ENCODE measurements at regions not wholly inside any gene's neighbourhood (a gene's known extent, or its start where the extent isn't known, plus 50 kb on each side); places are given as distances from the start of the nearest gene placed in this dataset.

DNA sequence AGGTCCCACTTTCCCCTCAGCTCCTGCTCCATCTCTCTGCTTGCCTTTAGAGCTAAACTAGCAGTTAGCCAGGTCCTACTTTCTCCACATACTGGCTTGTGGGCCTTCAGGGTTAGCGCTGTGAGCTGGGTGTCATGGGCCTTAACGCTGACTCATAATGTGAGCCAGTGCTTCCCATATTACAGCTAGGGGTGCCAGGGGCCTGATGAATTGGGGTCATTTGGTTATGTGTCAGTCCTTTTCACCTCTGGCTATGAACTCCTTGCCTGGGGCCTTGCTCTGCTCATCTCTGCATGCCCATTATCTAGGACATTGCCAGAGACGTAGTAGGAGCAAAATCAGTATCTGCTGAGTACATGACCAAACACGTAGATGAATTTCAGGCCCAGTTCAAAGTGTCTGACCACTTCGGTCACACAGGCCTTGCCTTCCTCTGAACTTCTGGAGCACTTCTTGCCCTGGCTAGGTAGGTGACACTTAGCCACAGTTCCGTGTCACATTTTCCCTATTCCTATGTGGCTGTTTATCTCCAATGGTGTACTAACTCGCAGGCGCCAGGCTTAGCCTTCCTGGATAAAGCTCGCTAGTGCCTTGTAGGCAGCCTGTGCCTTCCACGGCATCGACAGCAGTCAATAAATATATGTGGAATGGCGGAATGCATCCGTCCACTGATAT is 103.2 kb upstream of the SIX3 start:
- Mint-ChIP-seq H3K9me3 (peaks cover 0 to 6% (median 0%) of the 10 kb centered on the region in 11 donors), H3K36me3 (peaks cover 0 to 5% (median 0%) of the 10 kb centered on the region in 5 donors)
- intact Hi-C loops (cut with micrococcal nuclease), result no loop called here

DNA sequence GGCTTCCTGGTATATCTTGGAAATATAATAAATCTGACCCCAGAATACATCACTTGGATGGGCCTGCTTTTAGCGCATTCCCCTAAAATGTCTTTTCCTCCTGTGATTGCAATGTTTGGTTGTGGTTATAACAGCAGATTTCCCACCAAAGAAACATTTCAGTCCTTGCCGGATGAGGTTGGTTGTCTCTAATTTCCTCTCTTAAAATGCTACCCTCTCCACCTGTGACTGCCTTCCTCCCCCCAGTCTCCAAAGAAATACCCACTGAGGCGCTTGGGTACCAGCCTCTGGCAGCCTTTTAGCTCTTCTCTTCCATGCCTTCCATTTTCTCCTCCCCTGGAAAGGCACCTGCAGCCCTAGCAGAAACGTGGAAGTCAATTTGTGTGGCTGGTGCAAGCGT is 102.1 kb upstream of the SIX3 start:
- Mint-ChIP-seq H3K4me3 (no peak overlapping the region), H3K36me3 (peaks cover 0 to 2% (median 0%) of the 10 kb centered on the region in 5 donors), H3K9me3 (peaks cover 0 to 5% (median 0%) of the 10 kb centered on the region in 11 donors), H3K27me3 (peaks cover 0 to 11% (median 0%) of the 10 kb centered on the region in 5 donors), H3K4me1 (peaks cover 0 to 6% (median 0%) of the 10 kb centered on the region in 7 donors), H3K27ac (no peak overlapping the region)
- POLR2A ChIA-PET, result no interaction called here
- Histone ChIP-seq H3K27me3 (ENCODE audit: control insufficient read depth in 2 of 2, insufficient read depth in 2 of 2, low read length in 2 of 2) (no peaks in the 10 kb centered on the region), H3K4me3 (ENCODE audit: low read length) (no peak overlapping the region), H3K9me3 (ENCODE audit: control insufficient read depth in 2 of 3, low read length in 3 of 3) (no peaks in the 10 kb centered on the region), H3K36me3 (ENCODE audit: control insufficient read depth in 2 of 3, insufficient read depth in 3 of 3, low read length in 3 of 3) (no peaks in the 10 kb centered on the region), H3K4me1 (ENCODE audit: control insufficient read depth in 2 of 2, insufficient read depth in 2 of 2, low read length in 2 of 2) (no peaks in the 10 kb centered on the region), H3K27ac (ENCODE audit: low read depth, low read length) (no peak overlapping the region)
- CTCF ChIA-PET, result no interaction called here
- DNase-seq (no peak), ATAC-seq (no peak)
- intact Hi-C loops (cut with micrococcal nuclease), result no loop called here

More for the DNA sequence above, 103.2 kb upstream of the SIX3 start:
- DNase-seq (no peak), ATAC-seq (no peak)
- no peak overlapping the region for H3K4me3 Mint-ChIP-seq
- POLR2A ChIA-PET, result no interaction called here
- H3K27ac Mint-ChIP-seq, result no peak overlapping the region
- Histone ChIP-seq H3K9me3 (ENCODE audit: control insufficient read depth in 2 of 3, low read length in 3 of 3) (no peaks in the 10 kb centered on the region), H3K27me3 (ENCODE audit: control insufficient read depth in 2 of 2, insufficient read depth in 2 of 2, low read length in 2 of 2) (no peaks in the 10 kb centered on the region), H3K36me3 (ENCODE audit: control insufficient read depth in 2 of 3, insufficient read depth in 3 of 3, low read length in 3 of 3) (no peaks in the 10 kb centered on the region), H3K4me1 (ENCODE audit: control insufficient read depth in 2 of 2, insufficient read depth in 2 of 2, low read length in 2 of 2) (no peaks in the 10 kb centered on the region), H3K27ac (ENCODE audit: low read depth, low read length) (no peak overlapping the region), H3K4me3 (ENCODE audit: low read length) (no peak overlapping the region)
- CTCF ChIA-PET, result no interaction called here
- H3K27me3 Mint-ChIP-seq, result peaks cover 0 to 4% (median 0%) of the 10 kb centered on the region in 5 donors
- peaks cover 0 to 11% (median 0%) of the 10 kb centered on the region in 7 donors for H3K4me1 Mint-ChIP-seq

DNA sequence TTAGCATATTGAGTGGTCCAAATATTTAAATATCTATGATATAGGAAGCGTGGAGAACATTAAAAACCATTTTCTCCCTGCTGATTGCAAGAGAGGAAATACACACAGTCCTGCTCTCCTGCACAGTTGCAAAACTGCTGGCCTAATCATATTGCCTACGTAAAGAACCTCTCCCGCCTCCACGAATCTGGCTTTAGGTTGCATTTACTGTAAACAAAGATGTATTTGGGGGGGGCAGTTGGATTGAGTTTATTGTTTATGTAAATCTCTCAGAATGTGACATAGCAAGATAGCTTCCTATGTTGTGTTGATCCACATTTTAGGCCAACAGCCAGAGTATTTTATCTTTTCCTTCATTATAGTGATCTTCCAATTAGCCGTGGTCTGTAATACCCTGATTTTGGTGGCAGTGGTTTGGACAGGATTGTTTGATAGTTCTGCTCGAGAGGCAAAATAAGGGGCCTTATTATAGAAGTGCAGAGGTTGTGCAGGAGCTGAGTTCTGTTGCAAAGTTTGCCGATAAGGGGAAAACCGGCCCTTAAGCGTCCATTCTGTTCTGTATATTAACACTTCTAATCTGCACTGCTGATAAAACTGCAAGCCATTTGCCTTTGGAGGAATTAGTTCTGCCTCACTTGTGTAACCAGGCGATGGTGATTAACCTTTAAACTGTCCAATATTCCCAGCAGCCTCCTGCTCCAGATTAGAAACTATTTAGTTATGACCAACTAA is 101.6 kb upstream of the SIX3 start:
- no peak overlapping the region for H3K27ac ChIP-seq (ENCODE audit: low read depth, low read length)
- intact Hi-C loops (cut with micrococcal nuclease), result no loop called here
- H3K36me3 ChIP-seq (ENCODE audit: control insufficient read depth in 2 of 3, insufficient read depth in 3 of 3, low read length in 3 of 3), result no peaks in the 10 kb centered on the region
- ATAC-seq, result no peak
- peaks cover 0 to 2% (median 0%) of the 10 kb centered on the region in 11 donors for H3K9me3 Mint-ChIP-seq
- H3K9me3 ChIP-seq (ENCODE audit: control insufficient read depth in 2 of 3, low read length in 3 of 3), result no peaks in the 10 kb centered on the region
- peaks cover 0 to 2% (median 0%) of the 10 kb centered on the region in 5 donors for H3K36me3 Mint-ChIP-seq
- no peaks in the 10 kb centered on the region for H3K4me1 ChIP-seq (ENCODE audit: control insufficient read depth in 2 of 2, insufficient read depth in 2 of 2, low read length in 2 of 2)
- H3K27me3 Mint-ChIP-seq, result peaks cover 0 to 16% (median 3%) of the 10 kb centered on the region in 5 donors
- DNase-seq, result no peak
- ChIA-PET CTCF (no interaction called here), POLR2A (no interaction called here)
- no peaks in the 10 kb centered on the region for H3K27me3 ChIP-seq (ENCODE audit: control insufficient read depth in 2 of 2, insufficient read depth in 2 of 2, low read length in 2 of 2)
- no peak overlapping the region for H3K4me3 Mint-ChIP-seq
- peaks cover 0 to 10% (median 0%) of the 10 kb centered on the region in 7 donors for H3K4me1 Mint-ChIP-seq
- no peak overlapping the region for H3K4me3 ChIP-seq (ENCODE audit: low read length)
- no peak overlapping the region for H3K27ac Mint-ChIP-seq

DNA sequence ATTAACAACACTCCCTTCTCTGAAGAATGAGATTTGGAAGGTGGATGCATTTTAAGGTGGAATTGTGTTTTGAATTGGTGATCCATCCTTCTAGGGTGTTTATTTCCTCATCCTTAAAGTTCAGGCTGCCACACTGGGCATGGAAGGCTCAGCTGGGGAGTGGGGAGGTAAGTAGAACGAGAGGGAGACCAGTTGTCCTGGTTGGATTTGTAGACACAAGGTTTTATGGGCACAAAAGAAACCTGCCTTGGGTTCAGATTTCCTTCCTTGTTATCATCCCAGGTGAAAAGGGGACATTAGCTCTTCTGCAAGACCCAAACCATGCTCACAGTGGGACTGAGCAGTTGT is 101.0 kb upstream of the SIX3 start:
- H3K36me3 ChIP-seq (ENCODE audit: control insufficient read depth in 2 of 3, insufficient read depth in 3 of 3, low read length in 3 of 3), result no peaks in the 10 kb centered on the region
- no peak for DNase-seq
- ATAC-seq, result no peak
- no peaks in the 10 kb centered on the region for H3K27me3 ChIP-seq (ENCODE audit: control insufficient read depth in 2 of 2, insufficient read depth in 2 of 2, low read length in 2 of 2)
- CTCF ChIA-PET, result no interaction called here
- no peak overlapping the region for H3K27ac ChIP-seq (ENCODE audit: low read depth, low read length)
- no peaks in the 10 kb centered on the region for H3K4me1 ChIP-seq (ENCODE audit: control insufficient read depth in 2 of 2, insufficient read depth in 2 of 2, low read length in 2 of 2)
- H3K4me3 Mint-ChIP-seq, result no peak overlapping the region
- peaks cover 0 to 10% (median 0%) of the 10 kb centered on the region in 7 donors for H3K4me1 Mint-ChIP-seq
- POLR2A ChIA-PET, result no interaction called here
- H3K9me3 ChIP-seq (ENCODE audit: control insufficient read depth in 2 of 3, low read length in 3 of 3), result no peaks in the 10 kb centered on the region
- peaks cover 0 to 2% (median 0%) of the 10 kb centered on the region in 5 donors for H3K36me3 Mint-ChIP-seq
- peaks cover 0 to 2% (median 0%) of the 10 kb centered on the region in 11 donors for H3K9me3 Mint-ChIP-seq
- H3K27ac Mint-ChIP-seq, result no peak overlapping the region
- H3K4me3 ChIP-seq (ENCODE audit: low read length), result no peak overlapping the region
- intact Hi-C loops (cut with micrococcal nuclease), result no loop called here
- peaks cover 0 to 21% (median 4%) of the 10 kb centered on the region in 5 donors for H3K27me3 Mint-ChIP-seq

DNA sequence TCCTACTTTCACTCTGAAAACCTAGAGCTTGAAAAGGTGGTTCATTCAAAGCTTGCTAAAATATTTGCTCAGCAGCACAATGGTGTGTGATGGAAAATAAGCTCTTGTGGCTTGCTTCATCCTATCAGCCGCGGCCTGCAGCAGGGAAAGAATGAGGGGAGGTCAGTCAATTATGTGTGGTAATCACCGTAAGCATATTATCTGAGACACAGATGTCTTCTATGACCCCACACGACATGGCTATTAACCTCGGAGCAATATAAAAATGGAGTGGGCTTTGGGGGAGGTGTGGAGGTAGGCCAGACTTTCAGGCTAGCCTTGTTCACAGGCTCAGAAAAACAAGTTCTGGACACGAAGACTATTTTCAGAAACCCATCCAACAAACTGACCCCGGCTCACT is 98.4 kb upstream of the SIX3 start:
- Mint-ChIP-seq H3K27ac (no peak overlapping the region), H3K36me3 (no peaks in the 10 kb centered on the region), H3K4me1 (peaks cover 0 to 4% (median 0%) of the 10 kb centered on the region in 7 donors), H3K27me3 (peaks cover 0 to 31% (median 17%) of the 10 kb centered on the region in 5 donors), H3K9me3 (peaks cover 0 to 3% (median 0%) of the 10 kb centered on the region in 11 donors), H3K4me3 (no peak overlapping the region)
- Histone ChIP-seq H3K4me3 (ENCODE audit: low read length) (no peak overlapping the region), H3K27me3 (ENCODE audit: control insufficient read depth in 2 of 2, insufficient read depth in 2 of 2, low read length in 2 of 2) (no peaks in the 10 kb centered on the region), H3K36me3 (ENCODE audit: control insufficient read depth in 2 of 3, insufficient read depth in 3 of 3, low read length in 3 of 3) (no peaks in the 10 kb centered on the region), H3K9me3 (ENCODE audit: control insufficient read depth in 2 of 3, low read length in 3 of 3) (no peaks in the 10 kb centered on the region), H3K4me1 (ENCODE audit: control insufficient read depth in 2 of 2, insufficient read depth in 2 of 2, low read length in 2 of 2) (no peaks in the 10 kb centered on the region), H3K27ac (ENCODE audit: low read depth, low read length) (no peak overlapping the region)
- DNase-seq, result no peak
- POLR2A ChIA-PET, result no interaction called here
- CTCF ChIA-PET, result no interaction called here
- intact Hi-C loops (cut with micrococcal nuclease), result no loop called here
- no peak for ATAC-seq

DNA sequence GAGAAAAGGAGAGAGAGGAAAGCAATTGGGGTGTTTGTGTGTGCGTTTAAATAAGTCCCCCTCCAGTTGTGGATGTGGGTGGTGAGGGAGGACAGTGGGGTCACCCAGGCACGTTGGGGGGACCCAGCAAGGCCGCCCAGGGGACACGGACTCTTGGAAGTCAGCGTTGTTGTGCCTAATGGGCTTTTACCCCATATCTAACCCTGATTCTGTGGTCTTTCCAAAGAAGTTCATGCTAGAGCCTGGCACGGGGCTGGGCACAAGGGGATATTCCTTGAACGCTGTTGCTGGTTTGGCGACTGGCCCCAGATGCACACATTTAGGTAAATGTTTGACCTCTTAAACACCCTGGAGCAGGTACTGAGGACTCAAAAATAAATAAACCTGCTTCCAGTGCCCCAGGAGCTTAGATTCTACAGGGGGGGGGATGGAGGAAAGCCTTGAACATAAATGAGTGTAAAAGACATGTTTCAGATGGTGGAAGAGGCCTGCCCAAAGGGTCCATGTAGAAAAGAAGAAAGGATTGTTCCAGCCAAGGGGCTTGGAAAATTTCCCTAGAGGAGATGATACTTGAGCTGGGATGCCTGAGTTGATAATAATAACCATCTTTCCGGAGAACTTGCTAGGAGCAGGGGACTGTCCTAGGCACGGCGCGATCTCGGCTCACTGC is 97.7 kb upstream of the SIX3 start:
- Mint-ChIP-seq H3K27ac (no peak overlapping the region), H3K36me3 (no peaks in the 10 kb centered on the region), H3K27me3 (peaks cover 4 to 31% (median 21%) of the 10 kb centered on the region in 5 donors), H3K9me3 (peaks cover 0 to 3% (median 0%) of the 10 kb centered on the region in 11 donors), H3K4me3 (no peak overlapping the region), H3K4me1 (peaks cover 0 to 4% (median 0%) of the 10 kb centered on the region in 7 donors)
- H3K27me3 ChIP-seq (ENCODE audit: control insufficient read depth in 2 of 2, insufficient read depth in 2 of 2, low read length in 2 of 2), result no peaks in the 10 kb centered on the region
- intact Hi-C loops (cut with micrococcal nuclease), result no loop called here
- ChIA-PET CTCF (no interaction called here), POLR2A (no interaction called here)
- no peak overlapping the region for H3K27ac ChIP-seq (ENCODE audit: low read depth, low read length)
- H3K4me1 ChIP-seq (ENCODE audit: control insufficient read depth in 2 of 2, insufficient read depth in 2 of 2, low read length in 2 of 2), result no peaks in the 10 kb centered on the region
- H3K4me3 ChIP-seq (ENCODE audit: low read length), result no peak overlapping the region
- ATAC-seq, result no peak
- H3K9me3 ChIP-seq (ENCODE audit: control insufficient read depth in 2 of 3, low read length in 3 of 3), result no peaks in the 10 kb centered on the region
- H3K36me3 ChIP-seq (ENCODE audit: control insufficient read depth in 2 of 3, insufficient read depth in 3 of 3, low read length in 3 of 3), result no peaks in the 10 kb centered on the region
- DNase-seq, result no peak
